ENCODE measurements at regions not wholly inside any gene's neighbourhood (a gene's known extent, or its start where the extent isn't known, plus 50 kb on each side); places are given as distances from the start of the nearest gene placed in this dataset.

- TF ChIP-seq CTCF (IDR thresholded peaks at IDR 0.05): no peak
- TF ChIP-seq POLR2A (IDR thresholded peaks at IDR 0.05): no peak
These were observed 102.5 kb downstream of the SLC41A2 start for GRCh38 chr12:104855599-104855998.
